ENCODE measurements at regions not wholly inside any gene's neighbourhood (a gene's known extent, or its start where the extent isn't known, plus 50 kb on each side); places are given as distances from the start of the nearest gene placed in this dataset.

GRCh38 chr1:168871531-168871930 is 142.5 kb upstream of the DPT start:
- DNase-seq: no peak
- no peaks in the 10 kb centered on the region for H3K9me3 ChIP-seq
- H3K27me3 ChIP-seq: no peaks in the 10 kb centered on the region
- H3K27ac ChIP-seq: no peak overlapping the region
- TF ChIP-seq, protein P1, sequence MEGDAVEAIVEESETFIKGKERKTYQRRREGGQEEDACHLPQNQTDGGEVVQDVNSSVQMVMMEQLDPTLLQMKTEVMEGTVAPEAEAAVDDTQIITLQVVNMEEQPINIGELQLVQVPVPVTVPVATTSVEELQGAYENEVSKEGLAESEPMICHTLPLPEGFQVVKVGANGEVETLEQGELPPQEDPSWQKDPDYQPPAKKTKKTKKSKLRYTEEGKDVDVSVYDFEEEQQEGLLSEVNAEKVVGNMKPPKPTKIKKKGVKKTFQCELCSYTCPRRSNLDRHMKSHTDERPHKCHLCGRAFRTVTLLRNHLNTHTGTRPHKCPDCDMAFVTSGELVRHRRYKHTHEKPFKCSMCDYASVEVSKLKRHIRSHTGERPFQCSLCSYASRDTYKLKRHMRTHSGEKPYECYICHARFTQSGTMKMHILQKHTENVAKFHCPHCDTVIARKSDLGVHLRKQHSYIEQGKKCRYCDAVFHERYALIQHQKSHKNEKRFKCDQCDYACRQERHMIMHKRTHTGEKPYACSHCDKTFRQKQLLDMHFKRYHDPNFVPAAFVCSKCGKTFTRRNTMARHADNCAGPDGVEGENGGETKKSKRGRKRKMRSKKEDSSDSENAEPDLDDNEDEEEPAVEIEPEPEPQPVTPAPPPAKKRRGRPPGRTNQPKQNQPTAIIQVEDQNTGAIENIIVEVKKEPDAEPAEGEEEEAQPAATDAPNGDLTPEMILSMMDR (IDR thresholded peaks at IDR 0.05): no peak
- H3K4me1 ChIP-seq: no peaks in the 10 kb centered on the region
- no peak overlapping the region for H3K4me3 ChIP-seq
- intact Hi-C loops (cut with DNase I): no loop called here
- ATAC-seq: no peak
- H3K36me3 ChIP-seq: no peaks in the 10 kb centered on the region

DNA sequence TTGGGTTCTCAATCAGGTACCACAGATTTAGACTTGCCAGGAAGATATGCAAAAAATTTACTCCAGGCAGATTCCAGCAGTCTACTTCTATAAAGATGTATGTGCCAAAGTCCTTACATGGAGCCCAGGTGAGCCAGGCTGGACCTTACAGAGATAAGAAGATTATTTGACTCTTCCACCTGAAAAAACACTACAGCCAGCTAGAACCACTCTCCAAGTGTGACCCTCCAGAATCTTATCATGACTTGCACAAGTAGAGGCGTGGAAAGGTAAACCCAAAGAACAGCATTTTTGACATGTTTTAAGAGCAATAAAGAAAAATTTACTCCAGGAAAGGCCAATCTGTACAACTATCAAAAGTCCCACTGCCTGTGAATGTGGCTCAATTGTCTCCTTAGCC is 146.8 kb upstream of the DPT start:
- H3K27me3 ChIP-seq: no peaks in the 10 kb centered on the region
- no peak overlapping the region for H3K4me3 ChIP-seq
- TF ChIP-seq, protein P1 (IDR thresholded peaks at IDR 0.05): no peak
- DNase-seq (no peak), ATAC-seq (peak; percentile 82)
- no peaks in the 10 kb centered on the region for H3K36me3 ChIP-seq
- intact Hi-C loops (cut with DNase I): no loop called here
- H3K9me3 ChIP-seq: no peaks in the 10 kb centered on the region
- H3K4me1 ChIP-seq: peaks cover 11% of the 10 kb centered on the region
- H3K27ac ChIP-seq: no peak overlapping the region

DNA sequence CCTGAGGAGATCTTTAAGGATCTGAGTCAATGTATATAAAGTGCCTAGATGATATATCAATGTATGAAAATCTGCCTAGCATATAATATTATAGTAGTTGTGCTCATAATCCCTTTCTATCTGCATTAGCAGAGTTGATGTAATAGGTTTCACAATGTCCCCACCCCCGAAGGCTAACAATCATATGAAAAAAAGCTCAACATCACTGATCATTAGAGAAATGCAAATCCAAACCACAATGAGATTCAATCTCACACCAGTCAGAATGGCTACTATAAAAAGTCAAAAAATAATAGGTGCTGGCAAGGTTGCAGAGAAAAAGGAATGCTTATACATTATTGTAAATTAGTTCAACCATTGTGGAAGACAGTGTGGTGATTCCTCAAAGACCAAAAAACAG is 147.8 kb upstream of the DPT start:
- Histone ChIP-seq H3K9me3 (no peaks in the 10 kb centered on the region), H3K4me3 (no peak overlapping the region), H3K27me3 (no peaks in the 10 kb centered on the region), H3K36me3 (no peaks in the 10 kb centered on the region), H3K4me1 (peaks cover 21% of the 10 kb centered on the region), H3K27ac (no peak overlapping the region)
- DNase-seq (no peak), ATAC-seq (no peak)
- TF ChIP-seq, protein P1 (IDR thresholded peaks at IDR 0.05): no peak
- intact Hi-C loops (cut with DNase I): no loop called here

DNA sequence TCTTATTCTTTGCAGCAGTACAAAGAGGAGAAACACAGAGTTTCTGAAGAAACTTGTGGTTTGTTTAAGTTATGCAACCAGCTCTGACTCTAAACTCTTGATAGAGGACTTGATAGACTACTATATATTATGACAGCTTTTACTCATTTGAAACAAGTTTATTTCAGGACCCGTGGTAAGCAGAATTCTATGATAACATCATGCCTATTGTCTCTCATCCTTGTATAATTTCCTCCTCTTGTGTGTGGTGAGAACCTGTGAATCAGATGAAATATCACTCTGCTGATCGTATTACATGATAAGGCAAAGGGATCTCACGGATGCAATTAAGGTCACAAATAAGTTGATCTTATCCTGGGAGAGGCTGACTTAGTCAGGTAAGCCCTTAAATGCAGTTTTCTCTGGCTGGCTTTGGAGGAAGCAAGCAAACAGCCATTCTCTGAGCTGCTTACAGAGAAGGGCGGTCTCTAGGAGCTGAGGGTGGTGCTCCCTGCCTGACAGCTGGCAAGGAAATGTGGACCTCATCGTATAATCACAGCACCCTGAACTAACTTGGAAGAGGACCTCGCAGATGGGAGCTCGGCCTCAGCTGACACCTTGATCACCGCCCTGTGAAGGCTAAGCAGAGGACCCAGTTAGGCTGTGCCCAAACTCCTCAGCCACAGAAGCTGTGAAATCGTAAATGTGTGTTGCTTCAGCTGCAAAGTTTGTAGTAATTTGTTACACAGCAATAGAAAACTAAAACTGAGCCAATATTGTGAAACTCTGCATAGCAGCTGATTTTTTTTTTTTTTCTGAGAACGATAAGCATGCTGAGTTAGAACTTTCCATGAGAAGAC is 151.1 kb upstream of the DPT start:
- Histone ChIP-seq H3K4me3 (no peak overlapping the region), H3K9me3 (no peaks in the 10 kb centered on the region), H3K27me3 (no peaks in the 10 kb centered on the region), H3K4me1 (peaks cover 29% of the 10 kb centered on the region), H3K36me3 (no peaks in the 10 kb centered on the region), H3K27ac (peak overlapping the region; percentile 53)
- ATAC-seq (peak; percentile 61), DNase-seq (peak; percentile 60)
- intact Hi-C loops (cut with DNase I): no loop called here
- TF ChIP-seq, protein P1 (IDR thresholded peaks at IDR 0.05): no peak

- Histone ChIP-seq H3K36me3 (no peaks in the 10 kb centered on the region), H3K4me1 (peaks cover 29% of the 10 kb centered on the region), H3K27ac (no peak overlapping the region), H3K4me3 (no peak overlapping the region), H3K9me3 (no peaks in the 10 kb centered on the region), H3K27me3 (no peaks in the 10 kb centered on the region)
- no peak for ATAC-seq
- TF ChIP-seq, protein P1 (IDR thresholded peaks at IDR 0.05): no peak
- no peak for DNase-seq
- intact Hi-C loops (cut with DNase I): no loop called here
These were observed 152.8 kb upstream of the DPT start for GRCh38 chr1:168881656-168882260.
